ENCODE measurements at regions not wholly inside any gene's neighbourhood (a gene's known extent, or its start where the extent isn't known, plus 50 kb on each side); places are given as distances from the start of the nearest gene placed in this dataset.
A peak's percentile ranks its signal among the peaks of the same experiment; 100 is the strongest.

DNA sequence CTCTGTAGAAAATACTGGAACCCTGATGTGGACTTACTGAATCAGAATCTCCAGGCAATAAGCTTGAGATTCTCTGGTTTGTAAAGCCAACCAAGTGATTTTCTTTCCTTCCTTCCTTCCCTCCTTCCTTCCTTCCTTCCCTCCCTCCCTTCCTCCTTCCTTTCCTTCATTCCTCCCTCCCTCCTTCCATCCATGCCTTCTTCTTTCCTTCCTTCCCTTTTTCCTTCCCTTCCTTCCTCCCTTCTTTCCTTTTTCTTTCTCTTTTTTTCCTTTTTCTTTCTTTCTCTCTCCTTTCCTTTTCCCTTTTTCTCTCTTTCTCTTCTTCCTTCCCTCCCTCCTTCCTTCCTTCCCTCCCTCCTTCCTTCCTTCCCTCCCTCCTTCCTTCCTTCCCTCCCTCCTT is 450.8 kb downstream of the GRXCR1 start (continued):
- TF ChIP-seq EZH2 (IDR thresholded peaks at IDR 0.05; ENCODE audit: low read depth, unreplicated experiment) (no peak), JUNB (IDR thresholded peaks at IDR 0.05; ENCODE audit: unreplicated experiment) (no peak)
- TF ChIP-seq, protein P1, sequence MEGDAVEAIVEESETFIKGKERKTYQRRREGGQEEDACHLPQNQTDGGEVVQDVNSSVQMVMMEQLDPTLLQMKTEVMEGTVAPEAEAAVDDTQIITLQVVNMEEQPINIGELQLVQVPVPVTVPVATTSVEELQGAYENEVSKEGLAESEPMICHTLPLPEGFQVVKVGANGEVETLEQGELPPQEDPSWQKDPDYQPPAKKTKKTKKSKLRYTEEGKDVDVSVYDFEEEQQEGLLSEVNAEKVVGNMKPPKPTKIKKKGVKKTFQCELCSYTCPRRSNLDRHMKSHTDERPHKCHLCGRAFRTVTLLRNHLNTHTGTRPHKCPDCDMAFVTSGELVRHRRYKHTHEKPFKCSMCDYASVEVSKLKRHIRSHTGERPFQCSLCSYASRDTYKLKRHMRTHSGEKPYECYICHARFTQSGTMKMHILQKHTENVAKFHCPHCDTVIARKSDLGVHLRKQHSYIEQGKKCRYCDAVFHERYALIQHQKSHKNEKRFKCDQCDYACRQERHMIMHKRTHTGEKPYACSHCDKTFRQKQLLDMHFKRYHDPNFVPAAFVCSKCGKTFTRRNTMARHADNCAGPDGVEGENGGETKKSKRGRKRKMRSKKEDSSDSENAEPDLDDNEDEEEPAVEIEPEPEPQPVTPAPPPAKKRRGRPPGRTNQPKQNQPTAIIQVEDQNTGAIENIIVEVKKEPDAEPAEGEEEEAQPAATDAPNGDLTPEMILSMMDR (conservative IDR thresholded peaks at IDR 0.05; ENCODE audit: low read depth in 2 of 2) = no peak
- TF ChIP-seq, protein P2, sequence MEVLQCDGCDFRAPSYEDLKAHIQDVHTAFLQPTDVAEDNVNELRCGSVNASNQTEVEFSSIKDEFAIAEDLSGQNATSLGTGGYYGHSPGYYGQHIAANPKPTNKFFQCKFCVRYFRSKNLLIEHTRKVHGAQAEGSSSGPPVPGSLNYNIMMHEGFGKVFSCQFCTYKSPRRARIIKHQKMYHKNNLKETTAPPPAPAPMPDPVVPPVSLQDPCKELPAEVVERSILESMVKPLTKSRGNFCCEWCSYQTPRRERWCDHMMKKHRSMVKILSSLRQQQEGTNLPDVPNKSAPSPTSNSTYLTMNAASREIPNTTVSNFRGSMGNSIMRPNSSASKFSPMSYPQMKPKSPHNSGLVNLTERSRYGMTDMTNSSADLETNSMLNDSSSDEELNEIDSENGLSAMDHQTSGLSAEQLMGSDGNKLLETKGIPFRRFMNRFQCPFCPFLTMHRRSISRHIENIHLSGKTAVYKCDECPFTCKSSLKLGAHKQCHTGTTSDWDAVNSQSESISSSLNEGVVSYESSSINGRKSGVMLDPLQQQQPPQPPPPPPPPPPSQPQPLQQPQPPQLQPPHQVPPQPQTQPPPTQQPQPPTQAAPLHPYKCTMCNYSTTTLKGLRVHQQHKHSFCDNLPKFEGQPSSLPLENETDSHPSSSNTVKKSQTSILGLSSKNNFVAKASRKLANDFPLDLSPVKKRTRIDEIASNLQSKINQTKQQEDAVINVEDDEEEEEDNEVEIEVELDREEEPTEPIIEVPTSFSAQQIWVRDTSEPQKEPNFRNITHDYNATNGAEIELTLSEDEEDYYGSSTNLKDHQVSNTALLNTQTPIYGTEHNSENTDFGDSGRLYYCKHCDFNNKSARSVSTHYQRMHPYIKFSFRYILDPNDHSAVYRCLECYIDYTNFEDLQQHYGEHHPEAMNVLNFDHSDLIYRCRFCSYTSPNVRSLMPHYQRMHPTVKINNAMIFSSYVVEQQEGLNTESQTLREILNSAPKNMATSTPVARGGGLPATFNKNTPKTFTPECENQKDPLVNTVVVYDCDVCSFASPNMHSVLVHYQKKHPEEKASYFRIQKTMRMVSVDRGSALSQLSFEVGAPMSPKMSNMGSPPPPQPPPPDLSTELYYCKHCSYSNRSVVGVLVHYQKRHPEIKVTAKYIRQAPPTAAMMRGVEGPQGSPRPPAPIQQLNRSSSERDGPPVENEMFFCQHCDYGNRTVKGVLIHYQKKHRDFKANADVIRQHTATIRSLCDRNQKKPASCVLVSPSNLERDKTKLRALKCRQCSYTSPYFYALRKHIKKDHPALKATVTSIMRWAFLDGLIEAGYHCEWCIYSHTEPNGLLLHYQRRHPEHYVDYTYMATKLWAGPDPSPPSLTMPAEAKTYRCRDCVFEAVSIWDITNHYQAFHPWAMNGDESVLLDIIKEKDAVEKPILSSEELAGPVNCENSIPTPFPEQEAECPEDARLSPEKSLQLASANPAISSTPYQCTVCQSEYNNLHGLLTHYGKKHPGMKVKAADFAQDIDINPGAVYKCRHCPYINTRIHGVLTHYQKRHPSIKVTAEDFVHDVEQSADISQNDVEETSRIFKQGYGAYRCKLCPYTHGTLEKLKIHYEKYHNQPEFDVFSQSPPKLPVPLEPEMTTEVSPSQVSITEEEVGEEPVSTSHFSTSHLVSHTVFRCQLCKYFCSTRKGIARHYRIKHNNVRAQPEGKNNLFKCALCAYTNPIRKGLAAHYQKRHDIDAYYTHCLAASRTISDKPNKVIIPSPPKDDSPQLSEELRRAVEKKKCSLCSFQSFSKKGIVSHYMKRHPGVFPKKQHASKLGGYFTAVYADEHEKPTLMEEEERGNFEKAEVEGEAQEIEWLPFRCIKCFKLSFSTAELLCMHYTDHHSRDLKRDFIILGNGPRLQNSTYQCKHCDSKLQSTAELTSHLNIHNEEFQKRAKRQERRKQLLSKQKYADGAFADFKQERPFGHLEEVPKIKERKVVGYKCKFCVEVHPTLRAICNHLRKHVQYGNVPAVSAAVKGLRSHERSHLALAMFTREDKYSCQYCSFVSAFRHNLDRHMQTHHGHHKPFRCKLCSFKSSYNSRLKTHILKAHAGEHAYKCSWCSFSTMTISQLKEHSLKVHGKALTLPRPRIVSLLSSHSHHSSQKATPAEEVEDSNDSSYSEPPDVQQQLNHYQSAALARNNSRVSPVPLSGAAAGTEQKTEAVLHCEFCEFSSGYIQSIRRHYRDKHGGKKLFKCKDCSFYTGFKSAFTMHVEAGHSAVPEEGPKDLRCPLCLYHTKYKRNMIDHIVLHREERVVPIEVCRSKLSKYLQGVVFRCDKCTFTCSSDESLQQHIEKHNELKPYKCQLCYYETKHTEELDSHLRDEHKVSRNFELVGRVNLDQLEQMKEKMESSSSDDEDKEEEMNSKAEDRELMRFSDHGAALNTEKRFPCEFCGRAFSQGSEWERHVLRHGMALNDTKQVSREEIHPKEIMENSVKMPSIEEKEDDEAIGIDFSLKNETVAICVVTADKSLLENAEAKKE (CRISPR knock-in tag; IDR thresholded peaks at IDR 0.05) = no peak

DNA sequence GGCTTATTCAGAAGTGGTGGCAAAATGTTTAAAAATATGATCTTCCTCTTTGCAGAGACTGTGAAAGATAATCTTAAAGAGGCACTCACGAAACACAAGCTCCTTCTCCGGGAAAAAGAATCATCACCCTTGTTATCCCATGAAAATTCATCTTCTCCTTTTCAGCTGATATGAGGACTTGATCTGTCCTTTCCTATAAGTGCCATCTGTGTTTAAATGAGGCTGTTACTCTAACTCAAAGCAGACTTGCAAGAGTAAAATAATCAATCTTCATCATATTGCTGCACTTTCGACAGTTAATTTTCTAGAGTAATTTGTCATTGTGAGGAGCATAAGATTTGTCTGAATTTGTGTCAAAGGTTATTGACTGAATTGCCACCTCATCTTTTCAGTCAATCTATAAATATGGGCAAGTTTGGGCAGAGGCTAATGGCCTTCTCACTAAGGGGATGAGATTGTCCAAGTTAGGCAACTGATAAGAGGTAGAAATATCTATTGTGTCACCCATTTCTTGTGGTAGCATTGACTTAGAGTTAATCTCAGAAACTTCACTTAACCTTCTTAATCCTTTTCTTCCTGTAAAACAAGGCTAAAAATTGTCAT is 452.9 kb downstream of the GRXCR1 start:
- Histone ChIP-seq H3K79me2 (replicated peaks; ENCODE audit: insufficient read depth) (no peaks in the 10 kb centered on the region), H3K36me3 (ENCODE audit: insufficient read depth) (no peaks in the 10 kb centered on the region), H3K27me3 (ENCODE audit: insufficient read depth) (no peaks in the 10 kb centered on the region), H3F3A (replicated peaks; ENCODE audit: low read depth) (no peaks in the 10 kb centered on the region), H3K4me3 (no peak overlapping the region), H3K27ac (ENCODE audit: low read depth) (no peak overlapping the region), H4K20me1 (replicated peaks; ENCODE audit: insufficient read depth) (no peaks in the 10 kb centered on the region), H2AFZ (no peak overlapping the region), H3K4me1 (ENCODE audit: insufficient read depth) (no peaks in the 10 kb centered on the region), H3K9me2 (ENCODE audit: insufficient read depth) (no peaks in the 10 kb centered on the region), H3K4me2 (no peak overlapping the region)
- Mint-ChIP-seq H3K27ac (0 out of 2 replicates have a peak overlapping the region, but pooled peaks have one; percentile 36), H3K4me1 (peaks cover 3% of the 10 kb centered on the region; the same call in 2 of the 3 replicates), H3K9me3 (peaks cover 2% of the 10 kb centered on the region; the same call in 1 of the 3 replicates), H3K4me3 (no peak overlapping the region), H3K36me3 (ENCODE audit: low read depth) (no peaks in the 10 kb centered on the region; the same call in 2 of the 3 replicates), H3K27me3 (ENCODE audit: insufficient read depth, low read depth, poor library complexity) (no peaks in the 10 kb centered on the region)
- DNase-seq (ENCODE audit: low spot score) (no peak), ATAC-seq (no peak)
- TF ChIP-seq, protein P3, sequence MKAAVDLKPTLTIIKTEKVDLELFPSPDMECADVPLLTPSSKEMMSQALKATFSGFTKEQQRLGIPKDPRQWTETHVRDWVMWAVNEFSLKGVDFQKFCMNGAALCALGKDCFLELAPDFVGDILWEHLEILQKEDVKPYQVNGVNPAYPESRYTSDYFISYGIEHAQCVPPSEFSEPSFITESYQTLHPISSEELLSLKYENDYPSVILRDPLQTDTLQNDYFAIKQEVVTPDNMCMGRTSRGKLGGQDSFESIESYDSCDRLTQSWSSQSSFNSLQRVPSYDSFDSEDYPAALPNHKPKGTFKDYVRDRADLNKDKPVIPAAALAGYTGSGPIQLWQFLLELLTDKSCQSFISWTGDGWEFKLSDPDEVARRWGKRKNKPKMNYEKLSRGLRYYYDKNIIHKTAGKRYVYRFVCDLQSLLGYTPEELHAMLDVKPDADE (IDR thresholded peaks at IDR 0.05) = no peak
- no peak for TF ChIP-seq EZH2 (IDR thresholded peaks at IDR 0.05; ENCODE audit: low read depth, unreplicated experiment)
- no peak for TF ChIP-seq NANOG (IDR thresholded peaks at IDR 0.05; ENCODE audit: borderline replicate concordance)

Data from GM23338 (cell line).